SK-N-MC (cell line): ENCODE measurements at regions not wholly inside any gene's neighbourhood (a gene's known extent, or its start where the extent isn't known, plus 50 kb on each side); places are given as distances from the start of the nearest gene placed in this dataset.

Experiments used
- DNase-seq: peaks from one replicate; pipeline ENCODE4 v3.0.0-alpha.2; 2011; ENCODE audit warnings: low read depth, low spot score
- H3K27ac ChIP-seq: fragments of 200-600 bp; sonication (generic); 2 replicates; pipeline ENCODE4 v1.5.1; 2016; ENCODE audit warnings: mixed run types
- H3K36me3 ChIP-seq: fragments of 200-600 bp; sonication (generic); 2 replicates; pipeline ENCODE4 v1.6.1; 2017; ENCODE audit warnings: antibody characterized with exemption, low read length, mixed read lengths; ENCODE audit not compliant: insufficient read depth
- H3K4me3 ChIP-seq: fragments of 200-600 bp; sonication (generic); 2 replicates; pipeline ENCODE4 v1.5.1; 2016
- H3K9ac ChIP-seq: fragments of 200-600 bp; sonication (generic); 2 replicates; pipeline ENCODE4 v1.8.0; 2017; ENCODE audit warnings: mixed run types, mixed read lengths; ENCODE audit not compliant: insufficient read length
- H3K9me3 ChIP-seq: fragments of 200-600 bp; sonication (generic); 2 replicates; pipeline ENCODE4 v1.6.1; 2017; ENCODE audit warnings: low read depth, mild to moderate bottlenecking, antibody characterized with exemption, low read length, moderate library complexity, mixed read lengths
- EZH2 ChIP-seq: fragments of 200-600 bp; sonication (generic); IDR thresholded peaks from one replicate; pipeline ENCODE4 v1.6.1; 2017; ENCODE audit warnings: antibody characterized with exemption
- FOXP2 ChIP-seq: optimal IDR thresholded peaks from 2 replicates; pipeline ENCODE3; 2011; ENCODE audit warnings: mild to moderate bottlenecking, moderate library complexity; ENCODE audit not compliant: insufficient read depth; ENCODE audit errors: extremely low read length, control extremely low read depth
- POLR2AphosphoS5 ChIP-seq: IDR thresholded peaks from 2 replicates; pipeline ENCODE4 v1.6.1; 2012; ENCODE audit warnings: mild to moderate bottlenecking, low read depth, low read length, borderline replicate concordance

- DNase-seq, result no peak
- TF ChIP-seq POLR2AphosphoS5, result no peak
- no peak for TF ChIP-seq EZH2
- TF ChIP-seq FOXP2, result no peak
- no peak overlapping the region for H3K27ac ChIP-seq
Measured at GRCh38 chr9:117616431-117616831, 87.8 kb upstream of the TLR4 start.

GRCh38 chr9:117612317-117612716 is 91.9 kb upstream of the TLR4 start:
- no peaks in the 10 kb centered on the region for H3K9me3 ChIP-seq
- H3K4me3 ChIP-seq, result no peak overlapping the region
- H3K27ac ChIP-seq, result no peak overlapping the region
- TF ChIP-seq FOXP2, result no peak
- TF ChIP-seq EZH2, result no peak
- no peak for TF ChIP-seq POLR2AphosphoS5
- no peak for DNase-seq
- H3K9ac ChIP-seq, result no peak overlapping the region
- no peaks in the 10 kb centered on the region for H3K36me3 ChIP-seq

More at GRCh38 chr9:117616431-117616831, 87.8 kb upstream of the TLR4 start:
- H3K36me3 ChIP-seq, result no peaks in the 10 kb centered on the region
- H3K9ac ChIP-seq, result no peak overlapping the region
- no peaks in the 10 kb centered on the region for H3K9me3 ChIP-seq
- H3K4me3 ChIP-seq, result no peak overlapping the region

GRCh38 chr9:117597977-117598376 is 106.2 kb upstream of the TLR4 start:
- H3K36me3 ChIP-seq, result no peaks in the 10 kb centered on the region
- H3K9ac ChIP-seq, result no peak overlapping the region
- H3K9me3 ChIP-seq, result no peaks in the 10 kb centered on the region
- no peak overlapping the region for H3K4me3 ChIP-seq
- no peak for DNase-seq
- no peak overlapping the region for H3K27ac ChIP-seq
- no peak for TF ChIP-seq EZH2
- TF ChIP-seq POLR2AphosphoS5, result no peak
- no peak for TF ChIP-seq FOXP2

- H3K9me3 ChIP-seq, result no peaks in the 10 kb centered on the region
- H3K4me3 ChIP-seq, result no peak overlapping the region
- no peak for TF ChIP-seq EZH2
- TF ChIP-seq POLR2AphosphoS5, result no peak
- no peak for TF ChIP-seq FOXP2
- no peak for DNase-seq
- H3K27ac ChIP-seq, result no peak overlapping the region
- no peak overlapping the region for H3K9ac ChIP-seq
- H3K36me3 ChIP-seq, result no peaks in the 10 kb centered on the region
Measured at GRCh38 chr9:117596678-117597077, 107.5 kb upstream of the TLR4 start.

GRCh38 chr9:117595650-117596049 is 108.6 kb upstream of the TLR4 start:
- TF ChIP-seq POLR2AphosphoS5 (no peak), FOXP2 (no peak), EZH2 (no peak)
- Histone ChIP-seq H3K4me3 (no peak overlapping the region), H3K9ac (no peak overlapping the region), H3K36me3 (no peaks in the 10 kb centered on the region), H3K9me3 (no peaks in the 10 kb centered on the region), H3K27ac (no peak overlapping the region)
- DNase-seq, result no peak

- H3K27ac ChIP-seq, result no peak overlapping the region
- DNase-seq, result no peak
- H3K9me3 ChIP-seq, result no peaks in the 10 kb centered on the region
- TF ChIP-seq POLR2AphosphoS5, result no peak
- TF ChIP-seq FOXP2, result no peak
- no peak for TF ChIP-seq EZH2
- no peaks in the 10 kb centered on the region for H3K36me3 ChIP-seq
- H3K9ac ChIP-seq, result no peak overlapping the region
- H3K4me3 ChIP-seq, result no peak overlapping the region
Measured at GRCh38 chr9:117587263-117587662, 116.9 kb upstream of the TLR4 start.

GRCh38 chr9:117574099-117574498 is 130.1 kb upstream of the TLR4 start:
- Histone ChIP-seq H3K9me3 (no peaks in the 10 kb centered on the region), H3K36me3 (no peaks in the 10 kb centered on the region), H3K27ac (no peak overlapping the region), H3K4me3 (no peak overlapping the region), H3K9ac (no peak overlapping the region)
- no peak for TF ChIP-seq FOXP2
- no peak for TF ChIP-seq POLR2AphosphoS5
- no peak for TF ChIP-seq EZH2
- DNase-seq, result no peak

GRCh38 chr9:117564839-117565238 is 139.4 kb upstream of the TLR4 start:
- Histone ChIP-seq H3K4me3 (no peak overlapping the region), H3K9me3 (no peaks in the 10 kb centered on the region), H3K9ac (no peak overlapping the region), H3K36me3 (no peaks in the 10 kb centered on the region), H3K27ac (no peak overlapping the region)
- TF ChIP-seq POLR2AphosphoS5 (no peak), EZH2 (no peak), FOXP2 (no peak)
- no peak for DNase-seq

- H3K9me3 ChIP-seq, result no peaks in the 10 kb centered on the region
- no peak for DNase-seq
- H3K36me3 ChIP-seq, result no peaks in the 10 kb centered on the region
- no peak overlapping the region for H3K27ac ChIP-seq
- H3K4me3 ChIP-seq, result no peak overlapping the region
- TF ChIP-seq POLR2AphosphoS5 (no peak), EZH2 (no peak), FOXP2 (no peak)
- H3K9ac ChIP-seq, result no peak overlapping the region
Measured at GRCh38 chr9:117561761-117562160, 142.4 kb upstream of the TLR4 start.

GRCh38 chr9:117555964-117556629 is 141.2 kb upstream of the ASTN2 start:
- Histone ChIP-seq H3K9ac (no peak overlapping the region), H3K36me3 (no peaks in the 10 kb centered on the region)
- no peak for TF ChIP-seq POLR2AphosphoS5
- no peak for TF ChIP-seq FOXP2
- no peak for TF ChIP-seq EZH2

More at GRCh38 chr9:117555964-117556629, 141.2 kb upstream of the ASTN2 start:
- H3K27ac ChIP-seq, result no peak overlapping the region
- H3K4me3 ChIP-seq, result no peak overlapping the region
- no peak for DNase-seq
- no peaks in the 10 kb centered on the region for H3K9me3 ChIP-seq
